GM18508 (cell line): ENCODE measurements at regions not wholly inside any gene's neighbourhood (a gene's known extent, or its start where the extent isn't known, plus 50 kb on each side); places are given as distances from the start of the nearest gene placed in this dataset.

ENCODE experiments used
- ATAC-seq: cut with Tn5 transposase; IDR thresholded peaks from one replicate; pipeline ENCODE4 v1.9.1; 2021; ENCODE audit warnings: moderate number of reproducible peaks; ENCODE audit not compliant: insufficient read depth, unreplicated experiment

GRCh38 chr12:58544281-58544680, 376.0 kb downstream of the LRIG3 start:
- ATAC-seq, result no peak

- ATAC-seq, result no peak
These were observed 373.1 kb downstream of the LRIG3 start for GRCh38 chr12:58547217-58547616.

- ATAC-seq, result no peak
These were observed 371.5 kb downstream of the LRIG3 start for GRCh38 chr12:58548801-58549200.

- ATAC-seq, result no peak
These were observed 365.7 kb downstream of the LRIG3 start for GRCh38 chr12:58554522-58555157.

- no peak for ATAC-seq
These were observed 363.1 kb downstream of the LRIG3 start for GRCh38 chr12:58557171-58557570.

- ATAC-seq, result no peak
These were observed 362.6 kb downstream of the LRIG3 start for GRCh38 chr12:58557661-58558060.

- no peak for ATAC-seq
These were observed 356.7 kb downstream of the LRIG3 start for GRCh38 chr12:58563621-58564020.

GRCh38 chr12:58564721-58565120, 355.6 kb downstream of the LRIG3 start:
- no peak for ATAC-seq

- no peak for ATAC-seq
These were observed 353.7 kb downstream of the LRIG3 start for GRCh38 chr12:58566599-58566998.

GRCh38 chr12:58567189-58567588, 353.1 kb downstream of the LRIG3 start:
- no peak for ATAC-seq

- ATAC-seq, result no peak
These were observed 349.9 kb downstream of the LRIG3 start for GRCh38 chr12:58570411-58570810.

- no peak for ATAC-seq
These were observed 345.0 kb downstream of the LRIG3 start for GRCh38 chr12:58575256-58575655.

- no peak for ATAC-seq
These were observed 344.2 kb downstream of the LRIG3 start for GRCh38 chr12:58576081-58576480.

- ATAC-seq, result no peak
These were observed 343.4 kb downstream of the LRIG3 start for GRCh38 chr12:58576916-58577315.

- ATAC-seq, result no peak
These were observed 340.2 kb downstream of the LRIG3 start for GRCh38 chr12:58580095-58580494.

- no peak for ATAC-seq
These were observed 336.8 kb downstream of the LRIG3 start for GRCh38 chr12:58583529-58583928.

GRCh38 chr12:58583940-58584339, 336.4 kb downstream of the LRIG3 start:
- no peak for ATAC-seq

- ATAC-seq, result no peak
These were observed 335.4 kb downstream of the LRIG3 start for GRCh38 chr12:58584880-58585279.

- ATAC-seq, result no peak
These were observed 333.5 kb downstream of the LRIG3 start for GRCh38 chr12:58586762-58587161.

- ATAC-seq, result no peak
These were observed 331.5 kb downstream of the LRIG3 start for GRCh38 chr12:58588770-58589169.

- ATAC-seq, result no peak
These were observed 327.7 kb downstream of the LRIG3 start for GRCh38 chr12:58592475-58593207.
